ENCODE measurements at regions not wholly inside any gene's neighbourhood (a gene's known extent, or its start where the extent isn't known, plus 50 kb on each side); places are given as distances from the start of the nearest gene placed in this dataset.

- Histone ChIP-seq H3K27ac (no peak overlapping the region), H3K4me2 (no peak overlapping the region), H3K9me3 (ENCODE audit: insufficient read depth, low read depth) (no peaks in the 10 kb centered on the region), H2AFZ (no peak overlapping the region), H3K27me3 (ENCODE audit: insufficient read depth, low read depth) (no peaks in the 10 kb centered on the region), H3K9me2 (ENCODE audit: insufficient read depth) (no peaks in the 10 kb centered on the region), H3F3A (ENCODE audit: insufficient read depth, low read depth) (no peaks in the 10 kb centered on the region), H3K36me3 (ENCODE audit: low read depth) (no peaks in the 10 kb centered on the region), H4K20me1 (ENCODE audit: insufficient read depth) (0 out of 2 replicates have a peak, but pooled peaks cover 3% of the 10 kb centered on the region), H3K4me3 (no peak overlapping the region), H3K79me2 (ENCODE audit: low read depth) (no peaks in the 10 kb centered on the region), H3K4me1 (replicated peaks; ENCODE audit: insufficient read depth) (no peaks in the 10 kb centered on the region)
- TF ChIP-seq EZH2 (IDR thresholded peaks at IDR 0.05; ENCODE audit: low read depth) (no peak), CTCF (conservative IDR thresholded peaks at IDR 0.05) (no peak)
- CTCF ChIA-PET: no interaction called here
- POLR2A ChIA-PET (ENCODE audit: unreplicated experiment): interaction anchor here (0.6 kb wide), 1 partner anchor 1131 kb away, joined by 3 read pairs; no protein-coding TSS in a partner anchor
- DNase-seq: no peak
- intact Hi-C loops (cut with micrococcal nuclease; ENCODE audit: unreplicated experiment): no loop called here
- BruUV-seq (replicated peaks): no TSS peak
Observed at GRCh38 chr6:77010931-77011542, 452.3 kb downstream of the HTR1B start.

- H2AFZ ChIP-seq: no peak overlapping the region
- no TSS peak for BruUV-seq (replicated peaks)
- H3K4me3 ChIP-seq: no peak overlapping the region
- no peaks in the 10 kb centered on the region for H3K9me2 ChIP-seq (ENCODE audit: insufficient read depth)
- H4K20me1 ChIP-seq (ENCODE audit: insufficient read depth): no peaks in the 10 kb centered on the region
- intact Hi-C loops (cut with micrococcal nuclease; ENCODE audit: unreplicated experiment): no loop called here
- H3K4me1 ChIP-seq (replicated peaks; ENCODE audit: insufficient read depth): no peaks in the 10 kb centered on the region
- TF ChIP-seq CTCF (conservative IDR thresholded peaks at IDR 0.05) (no peak), EZH2 (IDR thresholded peaks at IDR 0.05; ENCODE audit: low read depth) (no peak)
- CTCF ChIA-PET: no interaction called here
- H3K9me3 ChIP-seq (ENCODE audit: insufficient read depth, low read depth): no peaks in the 10 kb centered on the region
- H3F3A ChIP-seq (ENCODE audit: insufficient read depth, low read depth): no peaks in the 10 kb centered on the region
- no peak for DNase-seq
- no peak overlapping the region for H3K27ac ChIP-seq
- no peaks in the 10 kb centered on the region for H3K27me3 ChIP-seq (ENCODE audit: insufficient read depth, low read depth)
- H3K4me2 ChIP-seq: no peak overlapping the region
- H3K79me2 ChIP-seq (ENCODE audit: low read depth): no peaks in the 10 kb centered on the region
- POLR2A ChIA-PET (ENCODE audit: unreplicated experiment): no interaction called here
- H3K36me3 ChIP-seq (ENCODE audit: low read depth): no peaks in the 10 kb centered on the region
Observed at GRCh38 chr6:76992553-76992952, 470.7 kb downstream of the HTR1B start.

GRCh38 chr6:76984572-76984971 lies 478.7 kb downstream of the HTR1B start:
- Histone ChIP-seq H3K9me2 (ENCODE audit: insufficient read depth) (no peaks in the 10 kb centered on the region), H3K4me1 (replicated peaks; ENCODE audit: insufficient read depth) (no peaks in the 10 kb centered on the region), H3K9me3 (ENCODE audit: insufficient read depth, low read depth) (no peaks in the 10 kb centered on the region; the same call in 1 of the 2 replicates), H4K20me1 (ENCODE audit: insufficient read depth) (no peaks in the 10 kb centered on the region), H3F3A (ENCODE audit: insufficient read depth, low read depth) (no peaks in the 10 kb centered on the region), H3K79me2 (ENCODE audit: low read depth) (no peaks in the 10 kb centered on the region), H3K4me3 (no peak overlapping the region), H3K36me3 (ENCODE audit: low read depth) (no peaks in the 10 kb centered on the region), H3K27me3 (ENCODE audit: insufficient read depth, low read depth) (peaks cover 4% of the 10 kb centered on the region; the same call in 1 of the 2 replicates), H3K4me2 (no peak overlapping the region), H2AFZ (no peak overlapping the region), H3K27ac (no peak overlapping the region)
- DNase-seq: no peak
- BruUV-seq (replicated peaks): no TSS peak
- ChIA-PET CTCF (no interaction called here), POLR2A (ENCODE audit: unreplicated experiment) (no interaction called here)
- no peak for TF ChIP-seq CTCF (conservative IDR thresholded peaks at IDR 0.05)
- TF ChIP-seq EZH2 (IDR thresholded peaks at IDR 0.05; ENCODE audit: low read depth): no peak
- intact Hi-C loops (cut with micrococcal nuclease; ENCODE audit: unreplicated experiment): no loop called here
